ENCODE measurements at regions not wholly inside any gene's neighbourhood (a gene's known extent, or its start where the extent isn't known, plus 50 kb on each side); places are given as distances from the start of the nearest gene placed in this dataset.
A peak's percentile ranks its signal among the peaks of the same experiment; 100 is the strongest.
"Not testable (repeated sequence)": the region's sequence is repeated elsewhere in the genome, so short reads cannot be mapped to it uniquely, and the experiment has no call there.

DNA sequence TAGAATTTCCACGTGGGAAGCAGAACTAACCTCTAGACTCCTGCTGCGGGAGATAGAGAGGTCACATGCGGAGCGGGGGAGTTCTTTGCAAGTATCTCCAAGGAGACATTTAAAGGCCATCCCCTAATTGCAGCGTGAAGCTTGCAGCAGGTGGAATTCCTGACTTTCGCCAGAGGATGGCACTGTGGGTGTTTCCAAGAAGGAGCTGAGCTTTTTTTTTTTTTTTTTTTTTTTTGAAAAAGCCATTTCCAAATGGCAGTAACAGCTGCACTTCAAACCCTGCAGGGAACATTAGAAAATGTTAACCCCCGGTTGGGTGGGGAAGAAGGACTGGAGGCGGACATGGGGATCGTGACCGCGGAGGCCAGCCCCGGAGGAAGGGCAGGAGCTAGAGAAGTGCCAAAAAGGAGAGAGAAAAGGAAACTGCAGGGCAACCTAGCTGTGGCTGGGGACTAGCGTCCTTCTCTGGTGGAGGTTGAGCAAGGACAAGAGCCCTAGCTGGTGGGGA, 487.7 kb downstream of the TYW1 start:
- peak; percentile 16 to 22 for DNase-seq

DNA sequence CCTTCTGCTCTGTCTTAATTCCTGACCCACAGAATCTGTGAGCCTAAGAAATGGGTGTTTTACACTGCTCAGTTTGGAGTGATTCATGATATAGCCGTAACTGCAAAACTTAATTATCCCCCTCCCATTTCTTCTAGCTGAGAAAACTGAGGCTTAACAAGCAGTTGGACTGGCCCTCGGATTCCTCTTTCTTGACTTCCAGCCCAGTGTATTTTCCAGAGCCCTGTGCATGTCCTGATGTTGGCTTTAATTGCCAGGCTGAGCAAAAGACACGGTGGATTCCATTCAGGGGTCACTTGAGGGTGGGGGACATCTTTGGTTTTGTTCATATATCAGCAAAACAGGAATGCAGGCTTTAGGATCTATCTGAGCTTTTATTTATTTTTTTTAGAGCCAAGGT, 489.8 kb downstream of the TYW1 start:
- no peak for DNase-seq

DNA sequence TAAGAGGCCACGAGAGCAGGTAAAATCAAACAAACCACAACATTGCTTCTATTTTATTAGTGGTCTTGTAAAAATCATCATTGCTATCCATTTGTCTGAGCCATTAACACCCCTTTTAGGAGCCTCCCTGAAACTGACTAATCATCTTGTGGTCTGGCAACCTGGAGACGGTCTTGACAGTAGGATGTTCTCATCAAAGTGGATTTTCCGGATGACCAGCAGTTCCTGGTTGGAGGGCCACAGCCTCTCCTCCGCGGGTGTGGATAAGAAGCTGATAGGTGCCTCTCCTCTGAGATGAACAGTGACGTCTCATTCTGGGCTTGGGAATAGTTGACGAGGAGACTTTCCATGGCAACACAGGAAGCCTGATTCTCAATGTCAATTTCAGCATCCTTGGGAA, 490.7 kb downstream of the TYW1 start:
- DNase-seq = no peak

DNA sequence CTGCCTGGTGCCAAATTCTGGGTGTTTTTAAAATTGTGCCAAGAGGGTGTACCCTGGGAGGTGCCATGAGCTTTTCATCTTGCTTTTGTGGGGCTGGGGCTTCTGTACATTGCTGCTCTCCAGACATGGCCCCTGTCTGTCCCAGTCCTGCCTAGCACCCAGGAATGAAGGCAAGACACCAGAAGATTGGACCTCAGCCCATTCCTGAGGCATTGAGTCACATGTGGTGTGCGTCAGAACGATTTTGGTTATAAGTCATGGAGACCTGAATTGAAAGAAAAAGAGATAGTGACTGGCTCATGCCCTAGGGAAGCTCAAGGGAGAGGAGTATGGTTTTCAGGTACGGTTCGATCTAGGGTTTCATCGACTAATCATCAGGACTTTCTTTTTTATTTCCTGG, 493.2 kb downstream of the TYW1 start:
- DNase-seq = no peak

DNA sequence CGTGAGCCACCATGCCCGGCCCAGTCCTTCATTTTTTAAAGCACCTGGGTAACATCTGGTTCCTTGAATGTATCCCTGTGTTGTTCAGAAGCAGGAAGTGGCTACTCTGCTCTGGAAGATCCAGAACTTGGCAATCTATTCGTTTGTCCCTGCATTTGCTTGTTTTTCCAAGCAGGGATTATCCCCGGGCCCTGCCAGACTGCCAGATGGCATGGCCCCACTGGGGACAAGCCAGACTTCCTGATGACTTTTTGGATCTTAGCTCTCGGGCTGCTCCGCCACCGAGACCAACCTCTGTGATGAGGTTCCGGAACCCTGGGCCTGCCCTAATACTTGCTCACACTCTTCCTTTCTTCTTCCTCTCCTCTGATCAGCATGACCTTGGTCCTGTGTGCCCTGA, 496.7 kb downstream of the TYW1 start:
- DNase-seq = no peak

DNA sequence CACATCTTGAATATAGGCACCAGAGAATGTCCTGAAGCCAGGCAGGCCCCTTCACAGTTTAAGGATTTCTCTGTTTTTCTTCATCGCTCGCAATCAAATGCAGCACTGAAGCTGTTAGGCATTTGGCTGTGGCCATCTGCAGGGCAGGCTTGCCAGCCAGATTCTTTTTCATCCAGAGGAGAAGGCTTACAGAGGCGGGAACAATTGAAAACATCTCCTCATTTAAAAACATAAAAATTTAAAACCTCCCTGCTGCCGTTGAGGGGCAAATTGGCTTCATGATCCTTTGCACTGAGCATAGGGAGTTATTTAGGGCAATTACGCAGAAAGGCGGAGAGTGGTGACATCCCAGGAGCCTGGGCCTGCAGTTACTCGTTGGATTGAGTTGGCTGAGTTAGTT, 500.0 kb downstream of the TYW1 start:
- DNase-seq = no peak

DNA sequence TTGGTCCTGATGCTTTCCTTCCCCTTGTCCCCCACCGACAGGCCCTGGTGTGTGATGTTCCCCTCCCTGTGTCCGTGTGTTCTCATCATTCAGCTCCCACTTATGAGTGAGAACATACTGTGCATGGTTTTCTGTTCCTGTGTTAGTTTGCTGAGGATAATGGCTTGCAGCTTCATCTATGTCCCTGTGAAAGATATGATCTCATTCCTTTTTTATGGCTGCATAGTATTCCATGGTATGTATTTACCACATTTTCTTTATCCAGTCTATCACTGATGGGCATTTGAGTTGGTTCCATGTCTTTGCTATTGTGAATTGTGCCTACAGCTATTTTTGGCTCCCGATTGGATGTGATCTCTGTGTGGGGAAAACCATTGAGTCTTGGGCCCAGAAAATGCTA, 501.3 kb downstream of the TYW1 start:
- not testable (repeated sequence) for DNase-seq

DNA sequence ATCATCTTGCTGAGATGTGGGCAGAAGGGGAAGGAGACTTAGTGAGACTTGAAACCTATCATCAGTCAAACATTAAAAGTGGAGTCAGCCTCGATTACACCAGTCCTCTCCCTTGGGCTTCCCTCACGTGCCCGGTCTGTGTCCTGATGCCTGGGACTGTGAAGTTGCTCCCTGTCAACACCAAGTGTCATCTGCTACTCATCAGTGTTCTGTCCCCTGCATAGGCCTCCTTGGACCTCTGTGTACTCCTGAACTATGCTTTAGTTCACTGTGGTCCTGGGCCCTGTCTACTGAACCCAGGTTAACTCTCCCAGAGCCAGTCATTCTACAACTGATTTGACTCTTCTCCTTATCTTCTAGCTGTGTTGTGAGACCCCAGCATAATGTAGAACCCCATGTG, 506.3 kb downstream of the TYW1 start:
- DNase-seq = no peak

DNA sequence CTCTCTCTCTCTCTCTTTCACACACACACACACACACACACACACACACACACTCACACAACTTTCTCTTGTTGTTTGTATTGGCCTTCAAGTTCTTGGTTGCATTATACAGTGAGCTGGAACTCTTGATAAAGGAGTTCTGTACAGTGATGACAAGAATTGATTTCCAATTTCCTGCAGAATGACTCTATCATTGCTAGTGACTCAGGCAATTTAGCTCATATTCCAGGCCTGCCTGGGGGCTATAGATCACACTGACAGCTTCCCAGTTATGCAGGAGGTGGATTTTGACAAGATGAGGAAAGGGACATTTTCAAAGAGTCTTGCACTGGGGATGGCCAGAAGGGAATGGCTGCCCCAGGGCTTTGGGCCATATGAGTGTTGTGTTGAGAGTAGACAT, 508.8 kb downstream of the TYW1 start:
- no peak for DNase-seq

DNA sequence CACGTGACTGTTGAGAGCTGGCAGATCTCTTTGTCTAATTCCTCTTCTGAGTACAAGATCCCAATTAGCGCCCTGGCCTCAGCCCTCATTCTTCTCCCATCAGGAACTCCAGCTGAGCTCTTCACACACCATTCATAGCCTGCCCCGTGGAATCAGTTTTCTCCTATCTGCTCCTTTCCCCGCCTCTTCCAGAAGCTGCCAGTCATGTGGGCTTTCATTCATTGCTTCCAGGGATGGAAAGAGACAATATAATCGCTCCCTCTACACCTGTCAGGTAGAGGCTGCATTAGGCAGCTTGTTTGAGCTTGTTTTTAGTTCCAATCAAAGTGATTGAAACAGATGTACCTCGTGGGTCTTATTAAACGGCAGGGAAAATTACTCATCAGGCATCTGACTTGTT, 515.8 kb downstream of the TYW1 start:
- no peak for DNase-seq

DNA sequence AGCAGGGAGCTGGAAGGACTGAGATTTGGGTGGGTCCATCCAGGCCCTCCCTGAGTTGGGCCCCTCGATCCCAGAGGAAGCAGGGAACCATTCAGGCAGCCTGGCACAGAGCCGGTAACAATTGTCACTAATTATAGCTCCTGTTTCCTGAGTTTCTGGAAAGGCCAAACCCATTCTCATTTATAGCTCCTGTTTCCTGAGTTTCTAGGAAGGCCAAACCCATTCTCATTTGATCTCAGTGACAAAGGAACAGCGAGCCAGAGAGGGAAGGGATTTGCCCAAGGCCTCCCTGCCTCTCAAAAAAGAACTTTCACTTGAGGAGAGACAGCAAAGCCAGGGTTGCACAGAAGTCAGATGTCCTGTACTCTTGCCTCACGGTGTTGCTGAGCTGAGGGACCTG, 521.9 kb downstream of the TYW1 start:
- DNase-seq = no peak

DNA sequence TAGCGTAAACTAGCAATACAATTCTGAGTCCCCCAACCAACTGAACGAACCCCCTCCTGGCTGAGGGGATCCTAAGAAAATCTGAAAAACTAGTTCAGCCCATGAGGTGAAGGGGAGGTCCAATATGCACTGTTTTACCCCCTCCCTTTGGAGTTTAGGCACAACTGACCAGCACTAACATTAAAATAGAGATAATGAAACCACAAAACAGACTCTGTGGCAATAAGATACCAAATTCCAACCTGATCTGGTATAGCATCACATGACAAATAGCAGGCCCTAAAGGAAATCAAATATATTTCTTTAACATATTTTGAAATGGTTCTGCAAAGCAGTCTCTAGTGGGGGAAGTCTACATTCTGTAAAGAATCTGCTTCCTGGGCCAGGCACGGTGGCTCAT, 522.5 kb downstream of the TYW1 start:
- no peak for DNase-seq

DNA sequence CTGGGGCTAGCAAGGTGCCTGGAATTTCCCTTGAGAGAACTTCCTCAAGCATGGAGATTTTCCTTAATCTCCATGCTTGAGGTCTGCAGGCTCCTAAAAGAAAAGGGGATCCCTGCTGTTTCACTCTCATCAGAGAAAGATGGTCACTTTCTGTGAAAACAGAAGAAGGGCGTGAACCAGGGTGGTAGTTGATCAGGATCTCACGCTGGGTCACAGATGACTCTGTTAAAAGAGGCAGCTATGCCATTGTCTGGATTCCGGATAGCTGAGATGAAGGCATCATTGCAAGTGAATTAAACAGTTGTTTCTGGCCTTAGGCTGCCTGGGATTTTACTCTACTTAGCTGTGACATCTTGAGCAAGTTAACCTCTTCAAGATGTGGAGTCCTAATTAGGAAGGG, 525.9 kb downstream of the TYW1 start:
- no peak for DNase-seq

DNA sequence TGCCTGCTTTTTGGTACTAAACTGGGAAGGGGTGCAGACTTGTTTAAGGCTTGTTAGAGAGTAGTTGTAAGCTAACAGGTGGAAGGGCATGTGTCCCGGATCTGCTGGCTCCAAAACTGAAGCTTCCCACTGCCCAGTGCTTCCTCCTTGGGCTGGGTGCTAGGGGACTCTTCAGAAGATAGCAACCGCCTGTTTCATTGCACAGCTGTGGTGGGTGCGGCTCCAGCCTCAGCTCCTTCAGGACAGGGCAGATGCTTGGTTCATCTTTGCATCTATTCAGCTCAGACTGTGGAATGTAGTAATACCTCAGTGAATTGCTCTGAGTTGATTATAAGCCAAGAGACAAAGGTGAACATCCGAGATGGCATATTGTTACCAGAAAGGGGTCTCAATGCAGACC, 527.1 kb downstream of the TYW1 start:
- no peak for DNase-seq

DNA sequence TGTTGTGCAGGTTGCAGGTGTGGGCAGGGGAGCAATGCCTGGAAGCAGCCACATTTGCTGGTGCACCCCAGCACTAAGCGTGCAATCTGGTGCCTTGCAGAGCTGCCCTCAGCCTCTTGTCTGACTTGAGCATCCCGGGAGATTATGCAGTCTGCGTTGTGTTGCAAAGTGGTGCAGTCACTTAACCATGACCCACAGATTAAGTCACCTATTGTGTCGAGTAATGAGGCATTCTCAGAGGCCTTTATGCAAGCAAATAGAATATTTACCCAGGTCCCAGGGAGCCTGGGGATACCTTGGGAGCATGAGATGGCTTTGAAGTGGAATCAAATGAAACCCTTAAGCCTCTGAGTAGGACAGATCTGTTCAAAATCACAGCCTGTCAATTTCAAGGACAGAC, 529.0 kb downstream of the TYW1 start:
- no peak for DNase-seq

DNA sequence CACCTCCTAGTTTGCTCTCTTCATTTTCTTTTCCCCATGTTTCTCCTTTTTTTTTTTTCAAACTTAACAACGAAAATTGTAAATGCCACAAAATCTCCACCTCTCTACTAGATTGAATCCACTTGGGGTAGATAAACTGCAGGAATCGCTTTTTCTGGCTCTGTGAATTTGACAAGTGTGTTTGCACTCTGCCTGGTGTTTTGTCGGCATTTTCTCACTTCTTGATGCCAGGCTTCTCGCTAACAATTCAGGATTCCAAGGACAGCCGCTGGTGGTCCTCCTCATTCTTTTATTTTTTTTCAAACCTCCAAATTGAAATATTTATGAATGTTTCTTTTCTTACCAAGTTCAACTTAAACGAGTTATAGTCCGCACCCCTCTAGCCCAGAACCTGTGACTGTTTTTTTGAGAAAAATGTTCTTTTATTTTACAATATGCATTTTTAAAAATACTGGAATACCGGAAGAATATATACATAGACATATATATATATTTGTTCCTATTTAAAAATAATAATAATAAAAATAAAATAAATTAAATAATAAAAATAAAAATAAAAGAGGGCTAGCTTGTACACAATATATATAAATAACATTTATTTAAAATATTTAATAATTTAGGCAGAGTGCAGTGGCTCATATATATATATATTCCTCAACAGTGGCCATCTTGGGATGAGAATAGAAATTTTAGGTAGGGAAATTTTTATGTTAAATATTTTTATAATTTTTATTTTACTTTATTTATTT, 538.8 kb downstream of the TYW1 start:
- no peak for DNase-seq

DNA sequence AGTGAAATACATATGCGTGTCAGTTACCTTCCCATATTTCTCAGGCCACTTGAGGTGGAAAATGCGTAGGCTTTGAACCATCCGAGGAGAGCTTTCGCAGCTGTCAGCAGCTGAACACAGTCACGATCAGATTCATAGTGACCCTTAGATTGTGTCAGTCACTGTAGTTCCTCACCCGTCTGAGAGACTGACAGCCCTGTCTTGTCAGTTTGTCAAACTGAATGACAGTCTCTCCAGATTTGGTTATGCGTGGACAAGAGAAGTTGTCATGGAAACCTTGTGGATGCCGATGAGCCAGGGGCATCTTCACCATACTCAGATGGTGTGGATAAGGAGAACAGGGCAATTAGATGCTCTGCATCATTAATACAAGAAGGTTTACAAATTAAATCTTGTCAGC, 546.3 kb downstream of the TYW1 start:
- no peak for DNase-seq

DNA sequence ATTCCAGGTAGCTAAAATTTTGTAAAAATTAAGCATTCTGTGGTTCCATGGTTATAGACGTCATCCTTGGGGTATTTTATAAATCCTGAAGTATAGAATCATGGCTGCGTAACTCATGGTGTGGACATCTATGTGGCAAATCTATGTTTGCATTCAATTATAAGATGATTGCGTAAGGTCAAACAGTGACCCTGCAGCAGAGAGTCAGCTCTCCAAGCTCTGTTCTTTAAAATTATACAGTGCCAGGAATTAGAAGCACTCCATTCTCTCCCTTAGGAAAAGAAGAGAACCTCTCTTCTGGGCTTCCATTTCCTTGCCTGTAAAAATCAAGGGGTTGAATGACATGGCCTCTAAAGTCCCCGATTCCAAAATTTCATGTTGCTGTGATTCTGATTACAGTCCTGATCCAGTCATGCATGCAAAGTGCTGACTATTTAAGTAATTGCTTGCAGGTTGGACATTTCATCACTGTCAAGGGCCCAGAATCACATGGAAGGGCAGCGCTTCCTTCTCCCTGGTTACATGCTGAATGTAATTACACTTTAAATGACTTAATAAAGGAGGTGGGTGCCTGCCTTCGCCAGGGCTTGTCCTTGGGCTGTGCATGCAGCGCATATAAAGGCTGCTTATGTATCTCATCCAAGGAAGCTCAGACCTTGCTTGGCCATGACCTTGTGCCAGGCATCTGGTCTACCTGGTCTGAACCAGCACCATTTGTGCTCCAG, 550.7 kb downstream of the TYW1 start:
- DNase-seq = no peak

DNA sequence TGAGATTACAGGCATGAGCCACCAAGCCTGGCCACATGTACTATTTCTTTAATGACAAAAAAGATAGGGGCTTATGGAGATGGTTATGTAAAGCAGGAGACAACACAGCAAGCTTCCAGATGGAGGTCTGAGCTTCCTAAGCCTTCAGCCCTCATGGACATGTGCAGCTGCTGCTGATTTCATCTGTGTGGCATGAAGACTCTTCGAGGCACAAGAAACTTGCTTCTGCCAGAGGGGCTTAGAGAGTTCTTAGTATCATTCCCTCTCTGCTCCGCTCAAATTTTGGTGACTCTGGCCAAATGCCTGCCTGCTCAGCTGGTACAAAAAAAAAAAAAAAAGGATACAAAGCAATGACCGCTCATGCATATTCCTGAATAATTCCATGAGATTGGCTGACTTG, 552.5 kb downstream of the TYW1 start:
- DNase-seq = no peak

DNA sequence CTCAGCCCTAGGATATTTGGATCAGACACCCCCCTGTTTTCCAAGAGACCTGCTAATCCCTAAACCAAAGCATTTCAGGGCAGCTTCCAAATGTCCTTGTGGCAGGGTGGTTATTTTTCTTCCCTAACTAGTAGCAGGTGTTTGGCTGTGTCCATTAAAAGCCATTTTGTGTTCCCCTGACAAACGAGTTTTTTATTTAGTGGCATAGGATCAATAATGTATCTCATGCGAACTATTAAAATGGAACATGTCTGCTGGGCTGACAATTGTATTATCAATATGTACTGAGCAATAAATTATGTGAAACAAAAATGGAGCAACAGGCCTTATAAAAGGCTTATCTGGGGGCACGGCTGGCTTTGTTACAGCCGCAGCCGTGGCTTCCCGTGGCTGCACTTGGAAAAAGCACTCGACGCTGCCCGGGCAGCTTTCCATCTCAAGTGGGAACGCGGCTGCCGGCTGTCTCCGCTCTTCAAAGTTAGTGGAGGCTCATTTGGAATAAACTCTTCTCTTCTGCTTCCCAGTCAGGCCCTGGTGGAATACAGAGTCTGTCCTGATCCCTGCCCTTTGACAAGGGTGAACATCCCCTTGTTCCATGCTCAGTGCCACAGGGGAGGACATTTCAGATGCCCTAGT, 554.3 kb downstream of the TYW1 start:
- no peak for DNase-seq

DNA sequence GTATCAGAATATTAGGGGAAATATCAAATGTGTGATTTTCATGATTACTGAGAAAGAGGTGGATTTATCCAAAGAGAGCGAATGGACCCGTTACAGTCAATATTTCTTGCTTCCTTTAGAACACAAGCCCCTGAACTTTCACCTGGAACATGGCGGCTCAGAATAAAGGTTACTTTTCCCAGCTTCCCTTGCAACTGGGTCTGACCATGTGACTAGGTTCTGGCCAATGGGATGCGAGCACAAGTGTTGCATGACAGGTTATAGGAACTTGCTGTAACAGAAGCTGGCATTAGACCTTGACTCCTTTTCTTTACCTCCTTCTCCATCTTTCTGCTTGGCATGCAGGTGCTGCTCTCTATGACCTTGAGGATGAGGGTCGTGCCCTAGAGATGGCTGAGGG, 556.1 kb downstream of the TYW1 start:
- no peak for DNase-seq

DNA sequence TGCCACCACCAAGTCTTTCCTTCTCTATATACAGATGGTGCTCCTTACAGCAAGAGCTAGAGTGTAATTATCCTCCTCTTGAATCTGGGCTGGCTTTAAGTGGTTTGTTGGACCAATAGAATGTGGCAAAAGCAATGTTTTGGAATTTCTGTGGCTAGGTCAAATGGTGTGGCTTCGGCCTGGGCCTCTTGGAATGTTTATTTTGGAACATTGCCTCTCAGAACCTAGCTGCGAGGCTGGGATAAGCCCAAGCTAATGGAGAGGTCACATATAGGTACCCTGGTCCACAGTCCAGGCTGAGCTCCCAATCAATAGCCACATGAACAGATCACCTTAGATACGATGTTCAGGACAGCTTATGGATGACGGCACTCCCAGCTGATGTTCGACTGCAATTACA, 556.7 kb downstream of the TYW1 start:
- no peak for DNase-seq

DNA sequence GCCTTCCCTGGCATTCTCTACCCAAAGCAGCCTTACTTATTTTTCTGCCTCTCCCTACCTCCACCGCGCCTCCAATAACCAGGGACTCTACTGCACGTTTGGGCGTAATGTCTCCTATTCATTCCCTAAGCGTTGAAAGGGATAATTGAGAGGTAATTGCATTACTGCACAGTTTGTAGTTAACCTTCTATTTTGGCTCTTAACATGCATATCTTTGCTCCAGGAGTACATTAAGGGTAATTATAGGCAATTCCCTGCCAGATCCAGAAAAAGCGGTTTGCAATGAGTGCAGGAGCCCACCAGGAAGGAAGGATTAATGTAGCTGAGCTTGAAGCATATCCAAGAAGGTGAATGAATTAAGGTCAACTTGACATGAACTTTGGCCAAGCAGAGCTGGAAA, 558.4 kb downstream of the TYW1 start:
- DNase-seq = no peak

DNA sequence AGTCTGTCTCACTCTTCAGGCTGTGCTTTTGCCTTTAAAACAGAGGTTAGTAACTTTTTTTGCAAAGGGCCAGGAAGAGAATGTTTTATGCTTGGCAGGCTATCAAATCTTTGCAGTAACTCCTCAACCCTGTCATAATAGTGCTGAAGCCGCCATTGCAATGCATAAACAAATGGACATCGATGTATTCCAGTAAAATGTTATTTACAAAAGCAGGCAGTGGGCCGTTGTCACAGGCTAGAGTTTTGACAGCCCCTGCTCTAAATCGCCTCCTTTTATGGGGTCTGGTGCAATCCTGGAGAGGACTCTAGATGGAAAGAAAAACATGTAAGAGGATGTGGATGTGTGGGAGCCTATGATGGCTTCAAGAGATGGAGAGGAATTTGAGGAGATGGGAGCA, 568.3 kb downstream of the TYW1 start:
- DNase-seq = no peak

All from stimulated activated CD4-positive, alpha-beta T cell treated with anti-CD3 and anti-CD28 coated beads, Interleukin-2, amount 100 ng/mL, for 24 hours (primary cell).